VCaP (cell line): ENCODE measurements at regions not wholly inside any gene's neighbourhood (a gene's known extent, or its start where the extent isn't known, plus 50 kb on each side); places are given as distances from the start of the nearest gene placed in this dataset.
A peak's percentile ranks its signal among the peaks of the same experiment; 100 is the strongest.

Experiments
- H3K27ac ChIP-seq: fragments of 450-650 bp; 2 replicates; pipeline ENCODE4 v1.5.1; 2017
- CTCF ChIP-seq: fragments of 450-650 bp; conservative IDR thresholded peaks from 2 replicates; pipeline ENCODE4 v1.5.1; 2017; ENCODE audit warnings: mild to moderate bottlenecking, moderate library complexity

GRCh38 chr4:72983709-72984108, 85.8 kb downstream of the COX18 start:
- H3K27ac ChIP-seq: no peak overlapping the region
- TF ChIP-seq CTCF: no peak

GRCh38 chr4:72977936-72978485, 91.5 kb downstream of the COX18 start:
- no peak overlapping the region for H3K27ac ChIP-seq
- no peak for TF ChIP-seq CTCF

GRCh38 chr4:72975488-72975784, 94.1 kb downstream of the COX18 start:
- TF ChIP-seq CTCF: no peak
- H3K27ac ChIP-seq: peak overlapping the region; percentile 83

- no peak for TF ChIP-seq CTCF
Observed at GRCh38 chr4:72974694-72975487, 94.6 kb downstream of the COX18 start.

DNA sequence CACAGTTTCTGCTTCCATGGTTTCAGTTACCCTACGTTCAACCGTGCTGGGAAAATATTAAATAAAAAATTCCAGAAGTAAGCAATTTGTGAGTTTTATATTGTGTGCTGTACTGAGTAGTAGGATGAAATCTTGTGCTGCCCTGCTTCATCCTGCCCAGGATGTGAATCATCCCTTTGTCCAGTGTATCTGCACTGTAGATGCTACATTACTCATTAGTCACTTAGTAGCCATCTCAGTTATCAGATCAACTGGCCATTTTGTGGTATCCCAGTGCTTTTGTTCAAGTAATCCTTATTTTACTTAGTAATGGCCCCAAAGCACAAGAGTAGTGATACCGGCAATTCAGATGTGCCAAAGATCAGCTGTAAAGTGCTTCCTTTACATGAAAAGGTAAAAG, 97.9 kb downstream of the COX18 start:
- no peak for TF ChIP-seq CTCF
- H3K27ac ChIP-seq: no peak overlapping the region

More at GRCh38 chr4:72974694-72975487, 94.6 kb downstream of the COX18 start:
- H3K27ac ChIP-seq: peak overlapping the region; percentile 83

- TF ChIP-seq CTCF: no peak
- H3K27ac ChIP-seq: no peak overlapping the region
Observed at GRCh38 chr4:72970756-72971155, 98.8 kb downstream of the COX18 start.

DNA sequence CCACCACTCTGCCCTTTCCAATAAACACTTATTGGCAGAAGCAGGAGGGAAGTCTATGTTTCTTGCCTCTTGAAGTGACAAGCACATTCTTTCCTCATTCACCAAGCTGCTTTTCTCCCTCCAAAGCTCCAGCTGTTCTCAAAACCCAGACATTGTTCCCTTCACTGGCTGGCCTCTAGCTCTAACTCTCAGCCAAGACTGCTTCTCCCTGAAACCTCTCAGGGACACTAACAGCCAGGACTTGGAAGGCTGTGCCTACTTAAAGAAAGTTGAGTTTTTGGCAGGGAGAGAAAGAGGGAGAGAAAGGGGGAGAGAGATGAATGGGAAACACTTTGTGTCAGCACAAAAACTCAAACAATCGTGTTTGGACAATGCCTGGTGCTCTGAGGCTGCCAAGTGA, 99.5 kb downstream of the COX18 start:
- no peak for TF ChIP-seq CTCF
- H3K27ac ChIP-seq: no peak overlapping the region
